ENCODE measurements at regions not wholly inside any gene's neighbourhood (a gene's known extent, or its start where the extent isn't known, plus 50 kb on each side); places are given as distances from the start of the nearest gene placed in this dataset.

DNA sequence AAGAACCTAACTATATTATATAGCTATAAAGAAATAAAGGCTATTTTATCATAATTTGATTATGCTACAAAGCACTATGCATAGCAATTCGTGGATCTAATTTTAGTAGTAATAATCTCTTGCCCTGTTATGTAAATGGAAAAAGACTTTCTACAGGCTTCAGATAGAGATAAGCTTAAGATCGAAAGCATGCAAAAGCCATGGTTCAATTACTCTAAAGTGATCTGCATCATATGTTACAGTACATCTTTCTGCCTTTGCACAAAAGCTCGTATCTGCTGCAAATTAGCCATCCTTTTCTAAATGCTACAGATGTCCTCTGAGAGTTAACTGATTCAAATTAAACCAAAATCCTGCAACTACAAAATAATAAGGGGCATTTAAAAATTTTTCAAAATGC lies 234.8 kb upstream of the TMEM161B start:
- Mint-ChIP-seq H3K27ac (ENCODE audit: unreplicated experiment) (no peak overlapping the region), H3K9me3 (ENCODE audit: unreplicated experiment) (no peaks in the 10 kb centered on the region), H3K27me3 (ENCODE audit: unreplicated experiment) (peaks cover 3% of the 10 kb centered on the region), H3K36me3 (ENCODE audit: unreplicated experiment) (no peaks in the 10 kb centered on the region), H3K4me3 (ENCODE audit: unreplicated experiment) (no peak overlapping the region), H3K4me1 (ENCODE audit: unreplicated experiment) (no peaks in the 10 kb centered on the region)
- DNase-seq (ENCODE audit: extremely low spot score, unreplicated experiment) = no peak
- TF ChIP-seq, protein P1, sequence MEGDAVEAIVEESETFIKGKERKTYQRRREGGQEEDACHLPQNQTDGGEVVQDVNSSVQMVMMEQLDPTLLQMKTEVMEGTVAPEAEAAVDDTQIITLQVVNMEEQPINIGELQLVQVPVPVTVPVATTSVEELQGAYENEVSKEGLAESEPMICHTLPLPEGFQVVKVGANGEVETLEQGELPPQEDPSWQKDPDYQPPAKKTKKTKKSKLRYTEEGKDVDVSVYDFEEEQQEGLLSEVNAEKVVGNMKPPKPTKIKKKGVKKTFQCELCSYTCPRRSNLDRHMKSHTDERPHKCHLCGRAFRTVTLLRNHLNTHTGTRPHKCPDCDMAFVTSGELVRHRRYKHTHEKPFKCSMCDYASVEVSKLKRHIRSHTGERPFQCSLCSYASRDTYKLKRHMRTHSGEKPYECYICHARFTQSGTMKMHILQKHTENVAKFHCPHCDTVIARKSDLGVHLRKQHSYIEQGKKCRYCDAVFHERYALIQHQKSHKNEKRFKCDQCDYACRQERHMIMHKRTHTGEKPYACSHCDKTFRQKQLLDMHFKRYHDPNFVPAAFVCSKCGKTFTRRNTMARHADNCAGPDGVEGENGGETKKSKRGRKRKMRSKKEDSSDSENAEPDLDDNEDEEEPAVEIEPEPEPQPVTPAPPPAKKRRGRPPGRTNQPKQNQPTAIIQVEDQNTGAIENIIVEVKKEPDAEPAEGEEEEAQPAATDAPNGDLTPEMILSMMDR (IDR thresholded peaks at IDR 0.05) = no peak

DNA sequence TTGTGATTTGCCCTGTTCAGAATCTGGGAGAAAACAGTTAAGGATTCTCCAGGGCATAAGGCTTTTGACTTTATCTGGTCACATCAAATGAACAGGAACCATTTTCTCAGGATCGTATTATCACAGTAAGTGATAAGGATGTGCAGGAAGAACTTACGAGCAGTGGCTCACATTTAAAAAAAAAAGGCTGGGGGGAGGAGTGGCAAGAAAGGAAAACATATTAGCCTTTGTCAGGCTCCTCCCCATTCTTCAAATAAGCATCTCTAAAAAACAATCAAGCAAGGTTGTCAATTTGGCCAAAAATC lies 234.3 kb upstream of the TMEM161B start:
- TF ChIP-seq, protein P1 (IDR thresholded peaks at IDR 0.05) = no peak
- Mint-ChIP-seq H3K4me3 (ENCODE audit: unreplicated experiment) (no peak overlapping the region), H3K27me3 (ENCODE audit: unreplicated experiment) (peaks cover 3% of the 10 kb centered on the region), H3K4me1 (ENCODE audit: unreplicated experiment) (no peaks in the 10 kb centered on the region), H3K36me3 (ENCODE audit: unreplicated experiment) (no peaks in the 10 kb centered on the region), H3K27ac (ENCODE audit: unreplicated experiment) (no peak overlapping the region), H3K9me3 (ENCODE audit: unreplicated experiment) (no peaks in the 10 kb centered on the region)
- no peak for DNase-seq (ENCODE audit: extremely low spot score, unreplicated experiment)

DNA sequence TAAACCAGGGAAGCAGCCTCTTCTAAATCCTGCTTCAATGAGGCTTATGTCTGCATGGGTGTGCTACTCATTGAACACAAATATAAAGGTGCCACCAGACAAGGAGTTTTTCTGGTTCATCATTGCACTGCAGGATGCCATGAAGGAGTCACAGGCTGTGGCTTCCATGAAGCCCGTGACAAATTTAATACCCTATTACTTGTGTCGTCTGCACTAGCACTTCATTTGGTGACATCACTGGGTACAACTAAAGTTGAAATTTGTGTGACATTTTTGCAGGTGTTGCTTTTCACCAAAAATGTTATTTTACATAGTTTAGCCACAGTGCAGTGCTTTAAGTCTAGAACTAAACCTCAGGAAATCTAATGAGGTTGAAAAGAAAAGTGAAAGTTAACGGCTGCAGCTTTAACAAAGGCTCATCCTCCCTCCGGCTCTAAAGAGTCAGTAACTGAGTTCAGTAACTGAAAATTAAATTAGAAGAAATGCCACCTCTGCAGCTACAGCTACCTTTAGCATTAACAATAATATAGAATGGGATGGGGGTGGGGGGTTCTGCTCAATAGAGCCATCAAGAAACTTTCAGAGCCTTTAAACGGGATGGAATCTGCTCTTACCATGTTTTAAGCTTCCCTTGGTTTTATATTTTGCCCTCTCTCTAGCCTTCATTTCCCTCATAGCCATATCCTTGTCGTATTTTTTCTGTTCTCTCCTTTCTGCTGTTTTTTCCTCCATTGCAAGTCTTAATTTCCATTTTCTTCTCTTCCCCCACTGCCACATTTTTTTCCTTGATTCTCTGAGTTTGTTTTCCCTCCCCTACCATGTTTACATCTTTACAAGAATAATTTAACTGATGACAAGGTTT lies 233.8 kb upstream of the TMEM161B start:
- H3K4me3 Mint-ChIP-seq (ENCODE audit: unreplicated experiment) = no peak overlapping the region
- no peaks in the 10 kb centered on the region for H3K4me1 Mint-ChIP-seq (ENCODE audit: unreplicated experiment)
- H3K27ac Mint-ChIP-seq (ENCODE audit: unreplicated experiment) = no peak overlapping the region
- peaks cover 3% of the 10 kb centered on the region for H3K27me3 Mint-ChIP-seq (ENCODE audit: unreplicated experiment)
- TF ChIP-seq, protein P1 (IDR thresholded peaks at IDR 0.05) = no peak
- no peaks in the 10 kb centered on the region for H3K9me3 Mint-ChIP-seq (ENCODE audit: unreplicated experiment)
- DNase-seq (ENCODE audit: extremely low spot score, unreplicated experiment) = no peak
- no peaks in the 10 kb centered on the region for H3K36me3 Mint-ChIP-seq (ENCODE audit: unreplicated experiment)

DNA sequence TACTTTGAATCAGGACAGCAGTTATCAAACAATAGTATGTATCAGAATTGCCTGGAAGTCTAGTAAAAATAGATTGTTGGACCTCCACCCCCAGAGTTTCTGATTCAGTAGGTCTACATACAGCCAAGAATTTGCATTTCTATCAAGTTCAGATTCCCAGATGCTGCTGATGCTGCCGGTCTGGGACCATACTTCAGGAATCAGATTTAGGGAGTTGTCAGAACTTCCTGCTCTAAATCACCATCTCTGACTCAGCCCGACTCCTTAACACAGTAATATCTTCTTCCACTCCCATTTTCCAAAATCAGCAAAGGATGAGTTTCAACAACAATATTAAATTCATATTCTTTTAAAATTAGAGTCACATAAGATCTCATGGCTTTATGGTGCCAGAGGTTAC lies 227.2 kb upstream of the TMEM161B start:
- Mint-ChIP-seq H3K4me3 (ENCODE audit: unreplicated experiment) (no peak overlapping the region), H3K36me3 (ENCODE audit: unreplicated experiment) (no peaks in the 10 kb centered on the region), H3K9me3 (ENCODE audit: unreplicated experiment) (no peaks in the 10 kb centered on the region), H3K27me3 (ENCODE audit: unreplicated experiment) (peaks cover under 1% of the 10 kb centered on the region), H3K4me1 (ENCODE audit: unreplicated experiment) (no peaks in the 10 kb centered on the region), H3K27ac (ENCODE audit: unreplicated experiment) (no peak overlapping the region)
- TF ChIP-seq, protein P1 (IDR thresholded peaks at IDR 0.05) = no peak
- no peak for DNase-seq (ENCODE audit: extremely low spot score, unreplicated experiment)

DNA sequence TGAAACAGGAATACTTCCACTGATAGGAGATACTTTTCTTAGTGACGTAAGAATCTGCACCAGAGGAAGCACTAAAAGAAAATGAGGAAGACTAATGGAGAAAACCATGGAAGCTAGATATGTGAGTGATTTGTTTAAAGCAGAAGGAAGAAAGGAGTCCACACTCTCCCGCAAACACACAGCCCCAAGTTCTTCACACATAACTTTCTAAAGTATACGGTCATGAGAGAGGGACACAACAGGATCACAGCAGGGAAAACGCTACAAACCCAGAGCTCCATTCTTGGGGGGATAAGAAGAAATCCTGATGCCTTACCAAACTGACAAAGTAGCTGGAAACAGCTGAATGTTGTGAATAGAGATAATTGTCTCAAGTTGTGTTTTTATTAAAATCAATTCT lies 222.2 kb upstream of the TMEM161B start:
- TF ChIP-seq, protein P1 (IDR thresholded peaks at IDR 0.05) = no peak
- no peaks in the 10 kb centered on the region for H3K36me3 Mint-ChIP-seq (ENCODE audit: unreplicated experiment)
- no peaks in the 10 kb centered on the region for H3K4me1 Mint-ChIP-seq (ENCODE audit: unreplicated experiment)
- H3K27ac Mint-ChIP-seq (ENCODE audit: unreplicated experiment) = no peak overlapping the region
- no peak for DNase-seq (ENCODE audit: extremely low spot score, unreplicated experiment)
- H3K27me3 Mint-ChIP-seq (ENCODE audit: unreplicated experiment) = peaks cover 3% of the 10 kb centered on the region
- H3K9me3 Mint-ChIP-seq (ENCODE audit: unreplicated experiment) = no peaks in the 10 kb centered on the region
- no peak overlapping the region for H3K4me3 Mint-ChIP-seq (ENCODE audit: unreplicated experiment)
